AG04450 (cell line): ENCODE measurements at regions not wholly inside any gene's neighbourhood (a gene's known extent, or its start where the extent isn't known, plus 50 kb on each side); places are given as distances from the start of the nearest gene placed in this dataset.

Experiments
- CTCF ChIA-PET: fragments of 300-600, 350-600 bp; formaldehyde crosslinking; extraction: SDS; loops from one replicate; lab custom pipeline; 2022; ENCODE audit warnings: antibody characterized with exemption, inconsistent platforms; lab: Charles Lee
- POLR2A ChIA-PET: fragments of 350-600 bp; formaldehyde crosslinking; extraction: SDS; loops from one replicate; lab custom pipeline; 2021; ENCODE audit warnings: antibody characterized with exemption, inconsistent platforms; lab: Yijun Ruan, JAX
- DNase-seq: peaks from one replicate; pipeline ENCODE4 v3.0.0-alpha.2; 2011; ENCODE audit warnings: low read depth, low spot score
- H3K27ac ChIP-seq: one replicate; pipeline ENCODE4 v1.5.1; 2012; ENCODE audit warnings: low read depth, low read length, control low read depth
- H3K27me3 ChIP-seq: one replicate; pipeline ENCODE4 v1.6.0; 2012; ENCODE audit warnings: low read length; ENCODE audit not compliant: control insufficient read depth, insufficient read depth
- H3K4me3 ChIP-seq: 2 replicates; pipeline ENCODE4 v1.5.1; 2011; ENCODE audit warnings: mild to moderate bottlenecking, low read depth, low read length, control low read depth
- H3K9me3 ChIP-seq: 2 replicates; pipeline ENCODE4 v1.5.1; 2012; ENCODE audit warnings: low read length; ENCODE audit not compliant: control insufficient read depth, insufficient read depth
- CTCF ChIP-seq: IDR thresholded peaks from 2 replicates; pipeline ENCODE4 v1.5.1; 2011; ENCODE audit warnings: low read depth, low read length, control low read depth, inconsistent platforms

GRCh38 chr5:71943874-71944273 is 163.4 kb upstream of the MAP1B start:
- Histone ChIP-seq H3K27me3 (peaks cover 18% of the 10 kb centered on the region), H3K4me3 (no peak overlapping the region), H3K27ac (no peak overlapping the region), H3K9me3 (peaks cover 1% of the 10 kb centered on the region; the same call in 1 of the 2 replicates)
- CTCF ChIA-PET, result no interaction called here
- POLR2A ChIA-PET, result no interaction called here
- no peak for DNase-seq
- no peak for TF ChIP-seq CTCF

GRCh38 chr5:71945436-71945835 is 161.8 kb upstream of the MAP1B start:
- no peak for DNase-seq
- no peak for TF ChIP-seq CTCF
- peaks cover 3% of the 10 kb centered on the region; the same call in 1 of the 2 replicates for H3K9me3 ChIP-seq
- H3K4me3 ChIP-seq, result no peak overlapping the region
- CTCF ChIA-PET, result no interaction called here
- H3K27ac ChIP-seq, result no peak overlapping the region
- H3K27me3 ChIP-seq, result peaks cover 14% of the 10 kb centered on the region
- POLR2A ChIA-PET, result no interaction called here

GRCh38 chr5:71946343-71947030 is 160.8 kb upstream of the MAP1B start:
- Histone ChIP-seq H3K27ac (no peak overlapping the region), H3K27me3 (peaks cover 14% of the 10 kb centered on the region), H3K9me3 (peaks cover 3% of the 10 kb centered on the region; the same call in 1 of the 2 replicates), H3K4me3 (no peak overlapping the region)
- ChIA-PET POLR2A (no interaction called here), CTCF (no interaction called here)
- no peak for DNase-seq
- TF ChIP-seq CTCF, result no peak

GRCh38 chr5:71948206-71948605 is 159.1 kb upstream of the MAP1B start:
- TF ChIP-seq CTCF, result no peak
- ChIA-PET POLR2A (no interaction called here), CTCF (no interaction called here)
- H3K9me3 ChIP-seq, result peaks cover 3% of the 10 kb centered on the region; the same call in 1 of the 2 replicates
- DNase-seq, result no peak
- H3K4me3 ChIP-seq, result no peak overlapping the region
- peaks cover 12% of the 10 kb centered on the region for H3K27me3 ChIP-seq
- H3K27ac ChIP-seq, result no peak overlapping the region

DNA sequence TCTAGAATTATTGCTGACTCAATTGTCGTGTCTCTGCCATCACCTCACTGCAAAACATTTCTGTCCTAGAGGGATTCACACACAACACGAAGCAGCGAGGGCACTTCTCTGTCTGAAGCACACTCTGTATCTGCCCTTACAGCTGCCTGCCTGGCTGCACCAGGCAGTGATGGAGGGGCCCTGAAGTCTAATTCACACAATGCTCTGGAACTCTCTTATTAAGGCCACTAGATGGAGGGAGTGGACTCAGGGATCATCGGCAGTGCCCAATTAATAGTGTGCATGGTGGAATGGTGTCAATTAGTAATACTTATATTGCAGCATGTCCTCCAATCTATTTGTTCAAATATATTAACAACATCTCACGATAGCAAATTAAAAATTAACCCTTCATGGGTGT is 157.5 kb upstream of the MAP1B start:
- ChIA-PET POLR2A (no interaction called here), CTCF (no interaction called here)
- Histone ChIP-seq H3K27me3 (peaks cover 7% of the 10 kb centered on the region), H3K9me3 (peaks cover 3% of the 10 kb centered on the region; the same call in 1 of the 2 replicates), H3K27ac (no peak overlapping the region), H3K4me3 (no peak overlapping the region)
- TF ChIP-seq CTCF, result no peak
- DNase-seq, result no peak
